ENCODE measurements at regions not wholly inside any gene's neighbourhood (a gene's known extent, or its start where the extent isn't known, plus 50 kb on each side); places are given as distances from the start of the nearest gene placed in this dataset.

GRCh38 chr2:125175415-125175814 lies 1150.3 kb downstream of the CNTNAP5 start:
- Histone ChIP-seq H3K27me3 (ENCODE audit: control insufficient read depth in 1 of 2, insufficient read depth in 2 of 2, low read length in 2 of 2) (no peaks in the 10 kb centered on the region), H3K36me3 (ENCODE audit: control insufficient read depth in 1 of 2, insufficient read depth in 2 of 2, low read length in 2 of 2) (no peaks in the 10 kb centered on the region), H3K9me3 (ENCODE audit: control insufficient read depth in 1 of 2, low read length in 2 of 2) (no peaks in the 10 kb centered on the region)

GRCh38 chr2:125185691-125186270 lies 1160.7 kb downstream of the CNTNAP5 start:
- Histone ChIP-seq H3K36me3 (ENCODE audit: control insufficient read depth in 1 of 2, insufficient read depth in 2 of 2, low read length in 2 of 2) (no peaks in the 10 kb centered on the region), H3K4me1 (ENCODE audit: control insufficient read depth in 1 of 2, insufficient read depth in 2 of 2, low read length in 2 of 2) (no peaks in the 10 kb centered on the region), H3K9ac (ENCODE audit: low read depth in 1 of 2, low read length in 2 of 2) (no peak overlapping the region), H3K27me3 (ENCODE audit: control insufficient read depth in 1 of 2, insufficient read depth in 2 of 2, low read length in 2 of 2) (no peaks in the 10 kb centered on the region), H3K9me3 (ENCODE audit: control insufficient read depth in 1 of 2, low read length in 2 of 2) (no peaks in the 10 kb centered on the region), H3K27ac (ENCODE audit: low read depth, low read length) (no peak overlapping the region), H3K4me3 (ENCODE audit: low read depth in 1 of 2, low read length in 2 of 2) (no peak overlapping the region)

More at GRCh38 chr2:125175415-125175814, 1150.3 kb downstream of the CNTNAP5 start:
- no peaks in the 10 kb centered on the region for H3K4me1 ChIP-seq (ENCODE audit: control insufficient read depth in 1 of 2, insufficient read depth in 2 of 2, low read length in 2 of 2)
- H3K27ac ChIP-seq (ENCODE audit: low read depth, low read length), result no peak overlapping the region
- no peak overlapping the region for H3K9ac ChIP-seq (ENCODE audit: low read depth in 1 of 2, low read length in 2 of 2)
- no peak overlapping the region for H3K4me3 ChIP-seq (ENCODE audit: low read depth in 1 of 2, low read length in 2 of 2)

- no peak overlapping the region for H3K27ac ChIP-seq (ENCODE audit: low read depth, low read length)
- no peak overlapping the region for H3K9ac ChIP-seq (ENCODE audit: low read depth in 1 of 2, low read length in 2 of 2)
- H3K4me3 ChIP-seq (ENCODE audit: low read depth in 1 of 2, low read length in 2 of 2), result no peak overlapping the region
- no peaks in the 10 kb centered on the region for H3K27me3 ChIP-seq (ENCODE audit: control insufficient read depth in 1 of 2, insufficient read depth in 2 of 2, low read length in 2 of 2)
- H3K9me3 ChIP-seq (ENCODE audit: control insufficient read depth in 1 of 2, low read length in 2 of 2), result no peaks in the 10 kb centered on the region
- H3K4me1 ChIP-seq (ENCODE audit: control insufficient read depth in 1 of 2, insufficient read depth in 2 of 2, low read length in 2 of 2), result no peaks in the 10 kb centered on the region
- no peaks in the 10 kb centered on the region for H3K36me3 ChIP-seq (ENCODE audit: control insufficient read depth in 1 of 2, insufficient read depth in 2 of 2, low read length in 2 of 2)
Observed at GRCh38 chr2:125207431-125207830, 1182.3 kb downstream of the CNTNAP5 start.

- no peaks in the 10 kb centered on the region for H3K4me1 ChIP-seq (ENCODE audit: control insufficient read depth in 1 of 2, insufficient read depth in 2 of 2, low read length in 2 of 2)
- no peaks in the 10 kb centered on the region for H3K27me3 ChIP-seq (ENCODE audit: control insufficient read depth in 1 of 2, insufficient read depth in 2 of 2, low read length in 2 of 2)
- no peak overlapping the region for H3K9ac ChIP-seq (ENCODE audit: low read depth in 1 of 2, low read length in 2 of 2)
- H3K27ac ChIP-seq (ENCODE audit: low read depth, low read length), result no peak overlapping the region
- H3K36me3 ChIP-seq (ENCODE audit: control insufficient read depth in 1 of 2, insufficient read depth in 2 of 2, low read length in 2 of 2), result no peaks in the 10 kb centered on the region
- H3K4me3 ChIP-seq (ENCODE audit: low read depth in 1 of 2, low read length in 2 of 2), result no peak overlapping the region
- peaks cover 0 to 2% of the 10 kb centered on the region in 2 donors for H3K9me3 ChIP-seq (ENCODE audit: control insufficient read depth in 1 of 2, low read length in 2 of 2)
Observed at GRCh38 chr2:125216321-125216720, 1191.2 kb downstream of the CNTNAP5 start.

GRCh38 chr2:125224188-125224587 lies 1199.1 kb downstream of the CNTNAP5 start:
- H3K4me1 ChIP-seq (ENCODE audit: control insufficient read depth in 1 of 2, insufficient read depth in 2 of 2, low read length in 2 of 2), result no peaks in the 10 kb centered on the region
- no peaks in the 10 kb centered on the region for H3K36me3 ChIP-seq (ENCODE audit: control insufficient read depth in 1 of 2, insufficient read depth in 2 of 2, low read length in 2 of 2)
- H3K27me3 ChIP-seq (ENCODE audit: control insufficient read depth in 1 of 2, insufficient read depth in 2 of 2, low read length in 2 of 2), result no peaks in the 10 kb centered on the region
- no peak overlapping the region for H3K9ac ChIP-seq (ENCODE audit: low read depth in 1 of 2, low read length in 2 of 2)
- H3K9me3 ChIP-seq (ENCODE audit: control insufficient read depth in 1 of 2, low read length in 2 of 2), result peaks cover 6 to 10% of the 10 kb centered on the region in 2 donors
- no peak overlapping the region for H3K4me3 ChIP-seq (ENCODE audit: low read depth in 1 of 2, low read length in 2 of 2)
- H3K27ac ChIP-seq (ENCODE audit: low read depth, low read length), result no peak overlapping the region

GRCh38 chr2:125224830-125225229 lies 1199.7 kb downstream of the CNTNAP5 start:
- H3K27ac ChIP-seq (ENCODE audit: low read depth, low read length), result no peak overlapping the region
- no peak overlapping the region for H3K4me3 ChIP-seq (ENCODE audit: low read depth in 1 of 2, low read length in 2 of 2)
- H3K9me3 ChIP-seq (ENCODE audit: control insufficient read depth in 1 of 2, low read length in 2 of 2), result peaks cover 6 to 10% of the 10 kb centered on the region in 2 donors
- H3K27me3 ChIP-seq (ENCODE audit: control insufficient read depth in 1 of 2, insufficient read depth in 2 of 2, low read length in 2 of 2), result no peaks in the 10 kb centered on the region
- no peaks in the 10 kb centered on the region for H3K36me3 ChIP-seq (ENCODE audit: control insufficient read depth in 1 of 2, insufficient read depth in 2 of 2, low read length in 2 of 2)
- H3K4me1 ChIP-seq (ENCODE audit: control insufficient read depth in 1 of 2, insufficient read depth in 2 of 2, low read length in 2 of 2), result no peaks in the 10 kb centered on the region
- H3K9ac ChIP-seq (ENCODE audit: low read depth in 1 of 2, low read length in 2 of 2), result no peak overlapping the region

- Histone ChIP-seq H3K27ac (ENCODE audit: low read depth, low read length) (no peak overlapping the region), H3K9me3 (ENCODE audit: control insufficient read depth in 1 of 2, low read length in 2 of 2) (peaks cover 0 to 1% of the 10 kb centered on the region in 2 donors), H3K36me3 (ENCODE audit: control insufficient read depth in 1 of 2, insufficient read depth in 2 of 2, low read length in 2 of 2) (no peaks in the 10 kb centered on the region), H3K9ac (ENCODE audit: low read depth in 1 of 2, low read length in 2 of 2) (no peak overlapping the region), H3K27me3 (ENCODE audit: control insufficient read depth in 1 of 2, insufficient read depth in 2 of 2, low read length in 2 of 2) (no peaks in the 10 kb centered on the region), H3K4me3 (ENCODE audit: low read depth in 1 of 2, low read length in 2 of 2) (no peak overlapping the region), H3K4me1 (ENCODE audit: control insufficient read depth in 1 of 2, insufficient read depth in 2 of 2, low read length in 2 of 2) (no peaks in the 10 kb centered on the region)
Observed at GRCh38 chr2:125227843-125228392, 1202.8 kb downstream of the CNTNAP5 start.

- no peaks in the 10 kb centered on the region for H3K36me3 ChIP-seq (ENCODE audit: control insufficient read depth in 1 of 2, insufficient read depth in 2 of 2, low read length in 2 of 2)
- no peak overlapping the region for H3K9ac ChIP-seq (ENCODE audit: low read depth in 1 of 2, low read length in 2 of 2)
- no peak overlapping the region for H3K4me3 ChIP-seq (ENCODE audit: low read depth in 1 of 2, low read length in 2 of 2)
Observed at GRCh38 chr2:125240870-125241269, 1215.8 kb downstream of the CNTNAP5 start.

GRCh38 chr2:125243074-125243473 lies 1218.0 kb downstream of the CNTNAP5 start:
- Histone ChIP-seq H3K27me3 (ENCODE audit: control insufficient read depth in 1 of 2, insufficient read depth in 2 of 2, low read length in 2 of 2) (no peaks in the 10 kb centered on the region), H3K4me3 (ENCODE audit: low read depth in 1 of 2, low read length in 2 of 2) (no peak overlapping the region), H3K9ac (ENCODE audit: low read depth in 1 of 2, low read length in 2 of 2) (no peak overlapping the region), H3K4me1 (ENCODE audit: control insufficient read depth in 1 of 2, insufficient read depth in 2 of 2, low read length in 2 of 2) (no peaks in the 10 kb centered on the region), H3K36me3 (ENCODE audit: control insufficient read depth in 1 of 2, insufficient read depth in 2 of 2, low read length in 2 of 2) (no peaks in the 10 kb centered on the region), H3K27ac (ENCODE audit: low read depth, low read length) (no peak overlapping the region), H3K9me3 (ENCODE audit: control insufficient read depth in 1 of 2, low read length in 2 of 2) (no peaks in the 10 kb centered on the region)

More at GRCh38 chr2:125240870-125241269, 1215.8 kb downstream of the CNTNAP5 start:
- Histone ChIP-seq H3K27ac (ENCODE audit: low read depth, low read length) (no peak overlapping the region), H3K27me3 (ENCODE audit: control insufficient read depth in 1 of 2, insufficient read depth in 2 of 2, low read length in 2 of 2) (no peaks in the 10 kb centered on the region), H3K9me3 (ENCODE audit: control insufficient read depth in 1 of 2, low read length in 2 of 2) (no peaks in the 10 kb centered on the region), H3K4me1 (ENCODE audit: control insufficient read depth in 1 of 2, insufficient read depth in 2 of 2, low read length in 2 of 2) (no peaks in the 10 kb centered on the region)

- Histone ChIP-seq H3K9ac (ENCODE audit: low read depth in 1 of 2, low read length in 2 of 2) (no peak overlapping the region), H3K27me3 (ENCODE audit: control insufficient read depth in 1 of 2, insufficient read depth in 2 of 2, low read length in 2 of 2) (no peaks in the 10 kb centered on the region), H3K9me3 (ENCODE audit: control insufficient read depth in 1 of 2, low read length in 2 of 2) (no peaks in the 10 kb centered on the region), H3K36me3 (ENCODE audit: control insufficient read depth in 1 of 2, insufficient read depth in 2 of 2, low read length in 2 of 2) (no peaks in the 10 kb centered on the region), H3K4me1 (ENCODE audit: control insufficient read depth in 1 of 2, insufficient read depth in 2 of 2, low read length in 2 of 2) (no peaks in the 10 kb centered on the region), H3K4me3 (ENCODE audit: low read depth in 1 of 2, low read length in 2 of 2) (no peak overlapping the region), H3K27ac (ENCODE audit: low read depth, low read length) (no peak overlapping the region)
Observed at GRCh38 chr2:125254010-125254409, 1228.9 kb downstream of the CNTNAP5 start.
